Gastroesophageal sphincter (tissue), 4 donors: ENCODE measurements at regions not wholly inside any gene's neighbourhood (a gene's known extent, or its start where the extent isn't known, plus 50 kb on each side); places are given as distances from the start of the nearest gene placed in this dataset.

ENCODE experiments used
- ATAC-seq: fragments of 150-250 bp; one replicate; pipeline ENCODE4 v1.9.1; 2016; ENCODE audit warnings: mild to moderate bottlenecking, moderate library complexity
- H3K27ac ChIP-seq, 4 donors: fragments of 200-600 bp; sonication (generic) in 3 of 4; 1 replicate in 3 of 4; 2 replicates in 1 of 4; pipeline ENCODE4 v1.5.1; 2016 to 2019
- H3K27me3 ChIP-seq: fragments of 200-600 bp; sonication (generic); one replicate; pipeline ENCODE4 v1.5.1; 2019
- H3K36me3 ChIP-seq, 2 donors: fragments of 200-600 bp; sonication (generic); one replicate each; pipeline ENCODE4 v1.5.1; 2019; ENCODE audit warnings: control low read depth in 1 of 2
- H3K4me1 ChIP-seq, 3 donors: fragments of 200-600 bp; sonication (generic); 1 replicate in 2 of 3; 2 replicates in 1 of 3; pipeline ENCODE4 v1.5.1; 2016 to 2019; ENCODE audit warnings: control low read depth in 2 of 3
- H3K4me3 ChIP-seq, 2 donors: fragments of 200-600 bp; sonication (generic); one replicate each; pipeline ENCODE4 v1.5.1; 2019; ENCODE audit warnings: mild to moderate bottlenecking in 1 of 2, moderate library complexity in 1 of 2
- H3K9me3 ChIP-seq, 3 donors: fragments of 200-600 bp; sonication (generic); one replicate each; pipeline ENCODE4 v1.5.1; 2017 to 2019; ENCODE audit warnings: control low read depth in 2 of 3
- CTCF ChIP-seq, 4 experiments: fragments of 200-600 bp in 2 of 4; fragments of 450-650 bp in 2 of 4; sonication (generic) in 1 of 4; IDR thresholded peaks; one replicate each; pipeline ENCODE4 v1.5.1; 2017 to 2019; ENCODE audit warnings: antibody characterized with exemption in 4 of 4, mild to moderate bottlenecking in 2 of 4, moderate library complexity in 2 of 4
- EP300 ChIP-seq: sonication (generic); formaldehyde crosslinking; IDR thresholded peaks from one replicate; pipeline ENCODE4 v1.6.1; 2017; ENCODE audit warnings: antibody characterized with exemption, mild to moderate bottlenecking
- POLR2A ChIP-seq, 2 donors: fragments of 450-650 bp; IDR thresholded peaks; one replicate each; pipeline ENCODE4 v1.6.1; 2017; ENCODE audit warnings: antibody characterized with exemption in 2 of 2, mild to moderate bottlenecking in 2 of 2, moderate library complexity in 1 of 2
- POLR2AphosphoS5 ChIP-seq: sonication (generic); formaldehyde crosslinking; IDR thresholded peaks from one replicate; pipeline ENCODE4 v1.6.1; 2017; ENCODE audit warnings: antibody characterized with exemption
- WGBS, 2 donors: methylation state at CpG; one replicate each; pipeline ENCODE4 v1.1.5; 2018; ENCODE audit warnings: low coverage in 1 of 2; 5-methylcytosine and 5-hydroxymethylcytosine counted together

- 38 to 49% methylated on average over 6 to 7 of the region's 12 CpGs for WGBS, 2 donors
- no peak for ATAC-seq
- H3K9me3 ChIP-seq, result peaks cover 0 to 11% (median 0%) of the 10 kb centered on the region in 3 donors
- H3K4me1 ChIP-seq, result no peaks in the 10 kb centered on the region
- no peak overlapping the region for H3K4me3 ChIP-seq
- TF ChIP-seq POLR2A (IDR thresholded peaks at IDR 0.05), result no peak
- no peak for TF ChIP-seq CTCF (IDR thresholded peaks at IDR 0.05)
- TF ChIP-seq POLR2AphosphoS5, result no peak
- TF ChIP-seq EP300, result no peak
- peaks cover 55% of the 10 kb centered on the region for H3K27me3 ChIP-seq
- no peaks in the 10 kb centered on the region for H3K36me3 ChIP-seq
- H3K27ac ChIP-seq, result no peak overlapping the region
Observed at GRCh38 chr22:47275605-47276449, 513.4 kb downstream of the TBC1D22A start.

- Histone ChIP-seq H3K9me3 (peaks cover 0 to 24% (median 0%) of the 10 kb centered on the region in 3 donors), H3K36me3 (no peaks in the 10 kb centered on the region), H3K27ac (no peak overlapping the region), H3K27me3 (peaks cover 48% of the 10 kb centered on the region), H3K4me3 (no peak overlapping the region), H3K4me1 (no peaks in the 10 kb centered on the region)
- 94 to 100% methylated on average over 1 to 2 of the region's 11 CpGs for WGBS, 2 donors
- TF ChIP-seq CTCF (IDR thresholded peaks at IDR 0.05), result no peak
- TF ChIP-seq EP300, result no peak
- TF ChIP-seq POLR2AphosphoS5, result no peak
- no peak for TF ChIP-seq POLR2A (IDR thresholded peaks at IDR 0.05)
- no peak for ATAC-seq
Observed at GRCh38 chr22:47274196-47274595, 511.7 kb downstream of the TBC1D22A start.

- no peaks in the 10 kb centered on the region for H3K36me3 ChIP-seq
- ATAC-seq, result no peak
- H3K27ac ChIP-seq, result no peak overlapping the region
- no peaks in the 10 kb centered on the region for H3K4me1 ChIP-seq
- H3K4me3 ChIP-seq, result no peak overlapping the region
- TF ChIP-seq CTCF (IDR thresholded peaks at IDR 0.05) (no peak), POLR2A (IDR thresholded peaks at IDR 0.05) (no peak), EP300 (no peak), POLR2AphosphoS5 (no peak)
- WGBS, 2 donors, result 83 to 89% methylated on average over 8 to 10 of the region's 14 CpGs
- H3K9me3 ChIP-seq, result peaks cover 0 to 30% (median 0%) of the 10 kb centered on the region in 3 donors
- H3K27me3 ChIP-seq, result peaks cover 13% of the 10 kb centered on the region
Observed at GRCh38 chr22:47270463-47271135, 508.1 kb downstream of the TBC1D22A start.

GRCh38 chr22:47269516-47270088 lies 507.2 kb downstream of the TBC1D22A start:
- peaks cover 13% of the 10 kb centered on the region for H3K27me3 ChIP-seq
- H3K4me1 ChIP-seq, result no peaks in the 10 kb centered on the region
- no peak overlapping the region for H3K27ac ChIP-seq
- ATAC-seq, result no peak
- H3K36me3 ChIP-seq, result no peaks in the 10 kb centered on the region
- 53% methylated on average over 3 of the region's 6 CpGs; no CpG with 5 or more reads in 1 of the 2 donors for WGBS, 2 donors
- H3K9me3 ChIP-seq, result peaks cover 0 to 30% (median 0%) of the 10 kb centered on the region in 3 donors
- TF ChIP-seq EP300 (no peak), POLR2A (IDR thresholded peaks at IDR 0.05) (no peak), POLR2AphosphoS5 (no peak), CTCF (IDR thresholded peaks at IDR 0.05) (no peak)
- H3K4me3 ChIP-seq, result no peak overlapping the region
